Small intestine (tissue), 7 donors: ENCODE measurements at regions not wholly inside any gene's neighbourhood (a gene's known extent, or its start where the extent isn't known, plus 50 kb on each side); places are given as distances from the start of the nearest gene placed in this dataset.

ENCODE experiments used
- DNase-seq, 2 donors: peaks; one replicate each; pipeline versions ENCODE4 v3.0.0 to v3.0.0-alpha.2; 2013
- FAIRE-seq: peaks from 2 replicates; lab custom pipeline; 2012; peaks lifted over from hg19 to GRCh38; lab: Jason Lieb, UNC
- H3K27ac ChIP-seq, 3 donors: one replicate each; pipeline ENCODE4 v1.5.1; 2013; ENCODE audit warnings: low read length in 2 of 3, mild to moderate bottlenecking in 2 of 3, control low read depth in 1 of 3, inconsistent platforms in 1 of 3, low read depth in 1 of 3, moderate library complexity in 1 of 3
- H3K27me3 ChIP-seq, 3 donors: one replicate each; pipeline ENCODE4 v1.6.1; 2013; ENCODE audit warnings: low read length in 3 of 3, inconsistent platforms in 1 of 3; ENCODE audit not compliant: control insufficient read depth in 3 of 3, insufficient read depth in 3 of 3
- H3K36me3 ChIP-seq, 3 donors: one replicate each; pipeline ENCODE4 v1.6.1; 2013; ENCODE audit warnings: low read length in 3 of 3, inconsistent platforms in 1 of 3, low read depth in 1 of 3, mild to moderate bottlenecking in 1 of 3, moderate library complexity in 1 of 3; ENCODE audit not compliant: control insufficient read depth in 3 of 3, insufficient read depth in 2 of 3
- H3K4me1 ChIP-seq, 3 donors: one replicate each; pipeline ENCODE4 v1.6.1; 2013; ENCODE audit warnings: low read length in 2 of 3, inconsistent platforms in 1 of 3, low read depth in 1 of 3, mild to moderate bottlenecking in 1 of 3, moderate library complexity in 1 of 3; ENCODE audit not compliant: control insufficient read depth in 3 of 3, insufficient read depth in 2 of 3
- H3K4me3 ChIP-seq, 3 donors: one replicate each; pipeline ENCODE4 v1.5.1; 2013; ENCODE audit warnings: low read length in 3 of 3, control low read depth in 1 of 3, inconsistent platforms in 1 of 3, low read depth in 1 of 3, mild to moderate bottlenecking in 1 of 3, moderate library complexity in 1 of 3
- H3K9me3 ChIP-seq, 2 donors: one replicate each; pipeline ENCODE4 v1.6.1; 2013; ENCODE audit warnings: low read depth in 1 of 2, low read length in 1 of 2; ENCODE audit not compliant: control insufficient read depth in 2 of 2, insufficient read depth in 1 of 2
- WGBS, 3 donors: extraction: QIAGEN DNeasy Blood & Tissue Kit; methylation state at CpG; one replicate each; pipeline ENCODE4 v1.1.7; 2013; 5-methylcytosine and 5-hydroxymethylcytosine counted together
- donor health status: healthy with polysubstance abuse.
- donor health status: control.
- donor health status: control.
- donor health status: Bipolar disorder and iron deficiency.
- donor health status: healthy.

DNA sequence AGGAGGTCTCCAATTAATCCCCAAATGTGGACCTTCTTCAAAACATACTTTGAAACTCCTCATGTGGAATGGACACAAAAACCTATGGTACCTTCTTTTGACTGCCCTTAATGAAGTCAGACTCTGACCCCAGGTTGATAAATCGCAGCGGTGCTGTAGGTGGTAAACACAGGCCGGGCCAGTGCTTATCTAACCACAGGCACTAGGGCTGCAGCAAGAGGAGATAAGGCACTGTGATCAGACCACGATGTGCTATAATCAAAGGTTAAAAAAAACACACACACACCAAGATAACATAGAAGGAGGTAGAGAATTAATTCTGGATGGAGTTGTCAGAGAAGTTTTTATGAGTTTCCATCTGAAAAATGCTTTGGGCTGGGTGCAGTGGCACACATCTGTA lies 52.3 kb upstream of the SIPA1L2 start:
- Histone ChIP-seq H3K27ac (no peak overlapping the region), H3K4me1 (peaks cover 0 to 19% (median 15%) of the 10 kb centered on the region in 3 donors), H3K9me3 (peaks cover 0 to 4% of the 10 kb centered on the region in 2 donors), H3K36me3 (no peaks in the 10 kb centered on the region), H3K27me3 (no peaks in the 10 kb centered on the region), H3K4me3 (no peak overlapping the region)
- WGBS, 3 donors, result 16 to 47% (median 37%) methylated on average over 4 of the region's 4 CpGs
- DNase-seq (peak; percentile 83 to 97), FAIRE-seq (peak; percentile 55)

DNA sequence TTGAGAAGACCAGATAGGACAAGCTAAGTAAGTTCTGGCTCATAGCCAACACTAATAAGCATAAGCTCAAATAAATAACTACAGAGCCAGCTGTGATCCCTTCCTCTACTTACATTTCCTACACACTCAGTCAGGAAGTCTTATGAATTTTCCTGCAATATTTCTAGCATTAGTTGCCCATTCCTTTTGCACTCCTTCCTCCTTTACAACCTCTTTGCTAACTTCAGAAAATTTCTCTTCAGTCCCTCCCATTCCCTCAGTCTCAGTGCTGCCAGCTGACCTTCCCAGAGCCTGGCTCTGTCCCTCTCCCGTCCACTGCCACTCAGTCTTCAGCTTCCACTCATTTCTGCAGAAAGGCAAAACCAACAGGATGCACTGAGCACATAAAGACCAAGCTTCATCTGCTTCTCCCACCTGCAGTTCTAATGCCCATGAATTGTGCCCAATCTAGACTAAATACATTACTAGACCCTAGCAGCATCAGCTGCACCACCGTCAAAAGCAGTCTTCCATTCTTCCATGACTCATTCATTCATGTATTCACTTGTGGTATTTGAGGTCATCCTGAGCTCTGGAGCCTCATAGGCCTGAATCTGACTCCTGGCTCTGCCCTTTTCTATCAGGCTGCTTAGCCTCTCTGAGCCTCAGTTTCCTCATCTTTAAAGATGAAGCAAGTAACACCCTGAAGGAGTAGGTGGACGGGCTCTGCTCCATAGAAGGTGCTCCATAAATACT lies 54.6 kb upstream of the SIPA1L2 start:
- FAIRE-seq (no peak), DNase-seq (no peak)
- 80 to 85% (median 84%) methylated on average over 3 of the region's 3 CpGs for WGBS, 3 donors
- Histone ChIP-seq H3K36me3 (no peaks in the 10 kb centered on the region), H3K27me3 (no peaks in the 10 kb centered on the region), H3K4me3 (no peak overlapping the region), H3K4me1 (peaks cover 0 to 18% (median 13%) of the 10 kb centered on the region in 3 donors), H3K27ac (no peak overlapping the region), H3K9me3 (peaks cover 0 to 4% of the 10 kb centered on the region in 2 donors)

DNA sequence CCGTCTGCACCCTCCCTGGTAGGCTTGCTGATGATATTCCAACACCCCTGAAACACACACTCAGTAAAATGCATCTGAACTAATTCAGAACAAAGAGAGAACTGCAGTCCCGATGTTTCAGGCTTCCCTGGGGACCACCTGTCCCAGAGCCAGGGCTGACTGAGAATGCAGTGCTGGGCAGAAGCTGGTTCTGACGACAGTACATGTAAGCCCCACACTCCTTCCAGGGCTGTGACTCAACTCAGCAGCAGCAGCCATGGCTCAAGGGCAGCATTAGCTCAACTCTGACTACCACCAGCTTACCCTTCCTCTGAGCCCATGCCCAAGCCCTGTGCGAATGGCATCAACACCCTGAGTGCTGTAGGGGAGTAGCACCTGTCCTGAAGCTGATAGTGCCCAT lies 56.4 kb upstream of the SIPA1L2 start:
- FAIRE-seq (no peak), DNase-seq (no peak)
- H3K9me3 ChIP-seq, result peaks cover 0 to 3% of the 10 kb centered on the region in 2 donors
- no peaks in the 10 kb centered on the region for H3K27me3 ChIP-seq
- 55 to 76% (median 62%) methylated on average over 4 of the region's 4 CpGs for WGBS, 3 donors
- peaks cover 0 to 30% (median 12%) of the 10 kb centered on the region in 3 donors for H3K4me1 ChIP-seq
- H3K36me3 ChIP-seq, result no peaks in the 10 kb centered on the region
- no peak overlapping the region for H3K4me3 ChIP-seq
- no peak overlapping the region for H3K27ac ChIP-seq

DNA sequence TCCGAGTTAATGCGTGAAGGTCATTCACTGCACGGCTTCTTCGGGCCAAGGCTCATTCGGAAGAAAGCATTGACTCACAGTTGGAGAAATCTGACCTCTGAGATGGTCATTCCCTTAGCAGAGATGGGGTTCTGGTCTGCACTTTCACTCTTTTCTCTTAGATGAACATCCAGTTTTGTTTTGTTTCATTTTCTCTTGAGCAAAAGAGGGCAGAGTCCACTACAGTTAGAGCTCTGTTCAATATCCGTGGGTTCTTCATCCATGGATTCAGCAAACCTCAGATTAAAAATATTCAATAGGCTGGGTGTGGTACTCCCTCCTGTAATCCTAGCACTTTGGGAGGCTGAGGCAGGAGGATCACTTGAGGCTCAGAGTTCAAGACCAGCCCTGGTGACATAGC lies 57.4 kb upstream of the SIPA1L2 start:
- H3K36me3 ChIP-seq, result no peaks in the 10 kb centered on the region
- no peak overlapping the region for H3K27ac ChIP-seq
- FAIRE-seq (no peak), DNase-seq (peak; percentile 38 to 75)
- H3K4me3 ChIP-seq, result no peak overlapping the region
- no peaks in the 10 kb centered on the region for H3K9me3 ChIP-seq
- peaks cover 0 to 28% (median 10%) of the 10 kb centered on the region in 3 donors for H3K4me1 ChIP-seq
- no peaks in the 10 kb centered on the region for H3K27me3 ChIP-seq
- WGBS, 3 donors, result 25 to 71% (median 42%) methylated on average over 6 of the region's 6 CpGs

DNA sequence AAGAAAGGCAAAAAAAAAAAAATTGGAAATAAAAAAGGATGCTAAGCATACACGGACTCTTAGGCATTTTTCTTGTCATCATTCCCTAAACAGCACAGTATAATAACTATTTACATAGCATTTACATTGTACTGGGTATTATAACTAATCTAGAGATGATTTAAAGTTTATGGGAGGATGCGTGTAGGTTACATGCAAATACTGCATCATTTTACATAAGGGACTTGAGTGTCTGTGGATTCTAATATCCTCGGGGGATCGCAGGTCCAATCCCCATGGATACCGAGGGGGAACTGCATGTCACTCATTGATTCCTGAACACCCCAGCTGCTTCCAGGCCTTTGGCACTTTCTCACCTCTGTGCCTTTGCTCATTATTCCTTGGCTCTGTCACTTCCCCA lies 57.8 kb upstream of the SIPA1L2 start:
- no peak overlapping the region for H3K4me3 ChIP-seq
- 81 to 89% (median 86%) methylated on average over 5 of the region's 5 CpGs for WGBS, 3 donors
- no peaks in the 10 kb centered on the region for H3K27me3 ChIP-seq
- H3K4me1 ChIP-seq, result peaks cover 0 to 26% (median 10%) of the 10 kb centered on the region in 3 donors
- no peak for FAIRE-seq
- DNase-seq, result no peak
- no peak overlapping the region for H3K27ac ChIP-seq
- H3K9me3 ChIP-seq, result no peaks in the 10 kb centered on the region
- no peaks in the 10 kb centered on the region for H3K36me3 ChIP-seq

DNA sequence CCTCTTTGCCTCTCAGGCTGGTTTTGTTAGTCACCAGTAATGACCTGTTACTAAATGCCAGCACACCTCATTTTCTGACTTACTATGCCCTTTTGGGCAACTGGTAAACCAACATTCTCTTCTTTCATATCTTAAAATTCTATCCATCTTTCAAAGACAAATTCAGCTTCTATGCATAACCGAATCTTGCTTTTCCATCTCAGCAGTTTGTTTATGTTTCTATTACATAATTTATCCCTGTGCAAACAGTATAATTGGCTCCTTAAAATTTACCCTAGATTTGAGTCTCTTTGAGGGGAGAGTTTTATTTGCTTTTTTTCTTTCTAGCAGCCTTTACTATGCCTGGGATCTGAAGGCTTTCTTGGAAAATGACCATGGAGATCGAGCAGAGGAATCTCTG lies 58.5 kb upstream of the SIPA1L2 start:
- FAIRE-seq, result no peak

DNA sequence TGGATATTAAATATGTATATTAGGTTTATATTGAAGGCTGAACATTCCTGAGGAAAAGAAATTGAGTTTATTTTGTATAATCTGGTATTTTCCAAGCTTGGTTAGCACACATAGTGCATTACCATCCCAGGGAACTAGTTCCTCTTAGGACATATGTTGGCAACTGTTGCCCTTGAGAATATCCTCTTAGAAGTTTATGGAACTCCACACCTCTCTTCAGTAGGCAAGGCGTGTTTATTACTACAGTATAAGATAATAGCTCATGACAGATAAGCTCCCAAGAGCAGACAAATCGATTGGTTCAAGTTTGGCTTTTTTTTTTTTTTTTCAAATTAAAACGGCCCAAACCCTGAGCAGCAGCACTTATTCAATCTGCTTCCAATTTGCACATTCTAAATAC lies 59.8 kb upstream of the SIPA1L2 start:
- peaks cover 0 to 17% (median 6%) of the 10 kb centered on the region in 3 donors for H3K4me1 ChIP-seq
- H3K4me3 ChIP-seq, result no peak overlapping the region
- no peaks in the 10 kb centered on the region for H3K27me3 ChIP-seq
- no peaks in the 10 kb centered on the region for H3K9me3 ChIP-seq
- peak; percentile 59 for FAIRE-seq
- peak overlapping the region in 1 of 3 donors; percentile 42 for H3K27ac ChIP-seq
- DNase-seq, result peak; percentile 61 to 88
- H3K36me3 ChIP-seq, result no peaks in the 10 kb centered on the region
- WGBS, 3 donors, result 11 to 66% (median 23%) methylated on average over 3 of the region's 3 CpGs

More for the DNA sequence above, 58.5 kb upstream of the SIPA1L2 start:
- Histone ChIP-seq H3K4me3 (no peak overlapping the region), H3K27ac (no peak overlapping the region), H3K36me3 (no peaks in the 10 kb centered on the region), H3K27me3 (no peaks in the 10 kb centered on the region), H3K4me1 (peaks cover 0 to 26% (median 10%) of the 10 kb centered on the region in 3 donors), H3K9me3 (no peaks in the 10 kb centered on the region)
- DNase-seq, result no peak
- 82 to 97% (median 85%) methylated on average over 2 of the region's 2 CpGs for WGBS, 3 donors

DNA sequence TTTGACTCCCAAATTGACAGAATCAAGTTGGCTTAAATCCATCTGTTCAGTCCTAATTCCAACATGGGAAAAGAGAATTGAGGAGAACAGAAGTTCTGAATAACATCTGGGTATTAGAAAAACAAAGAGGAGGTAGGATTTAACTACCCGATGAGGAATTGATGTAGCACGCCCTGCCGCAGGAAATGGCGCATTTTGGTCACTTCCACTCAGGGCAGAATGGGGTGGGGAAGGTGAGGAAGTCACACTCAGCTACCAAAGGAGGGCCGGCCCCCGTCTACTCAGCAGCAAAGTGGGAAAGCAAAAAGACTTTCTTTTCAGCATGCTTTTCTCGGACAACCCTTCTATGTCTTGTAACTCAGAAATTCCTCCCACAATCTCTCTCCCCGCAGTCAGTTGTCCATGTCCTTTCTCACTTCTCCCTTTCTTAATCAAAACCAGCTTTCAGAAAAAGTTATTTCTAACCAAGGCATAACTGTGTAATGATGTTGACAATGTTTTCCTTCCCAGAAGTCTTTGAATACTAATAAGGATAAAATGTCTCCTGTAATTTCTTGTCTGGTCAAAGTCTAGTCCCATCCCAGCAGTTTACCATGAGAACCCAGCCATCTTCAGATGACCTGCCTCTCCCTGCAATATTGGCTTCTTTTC lies 60.5 kb upstream of the SIPA1L2 start:
- FAIRE-seq, result no peak
- 56 to 61% (median 58%) methylated on average over 8 of the region's 8 CpGs for WGBS, 3 donors
- no peaks in the 10 kb centered on the region for H3K9me3 ChIP-seq
- no peaks in the 10 kb centered on the region for H3K36me3 ChIP-seq
- H3K27ac ChIP-seq, result peak overlapping the region in 1 of 3 donors; percentile 42
- H3K27me3 ChIP-seq, result no peaks in the 10 kb centered on the region
- H3K4me1 ChIP-seq, result peaks cover 0 to 16% (median 5%) of the 10 kb centered on the region in 3 donors
- peak; percentile 50 for DNase-seq
- H3K4me3 ChIP-seq, result no peak overlapping the region
